HCT116 (cell line): ENCODE measurements at regions not wholly inside any gene's neighbourhood (a gene's known extent, or its start where the extent isn't known, plus 50 kb on each side); places are given as distances from the start of the nearest gene placed in this dataset.

Experiments
- CTCF ChIP-seq, 3 experiments: fragments of 200-600 bp in 1 of 3; sonication (generic) in 1 of 3; IDR thresholded peaks in 2 of 3; conservative IDR thresholded peaks in 1 of 3; 2 replicates each; pipeline ENCODE4 v1.5.1; 2012 to 2017; ENCODE audit warnings: low read depth in 2 of 3, low read length in 2 of 3, antibody characterized with exemption in 1 of 3, borderline replicate concordance in 1 of 3, control low read depth in 1 of 3, mild to moderate bottlenecking in 1 of 3, mixed read lengths in 1 of 3, mixed run types in 1 of 3, moderate library complexity in 1 of 3; ENCODE audit not compliant: insufficient read depth in 1 of 3
- POLR2AphosphoS5 ChIP-seq: IDR thresholded peaks from 2 replicates; pipeline ENCODE4 v1.6.1; 2011; ENCODE audit warnings: mild to moderate bottlenecking, low read depth, low read length, moderate library complexity
- SIN3A ChIP-seq: IDR thresholded peaks from 2 replicates; pipeline ENCODE4 v1.6.1; 2012; ENCODE audit warnings: low read depth

DNA sequence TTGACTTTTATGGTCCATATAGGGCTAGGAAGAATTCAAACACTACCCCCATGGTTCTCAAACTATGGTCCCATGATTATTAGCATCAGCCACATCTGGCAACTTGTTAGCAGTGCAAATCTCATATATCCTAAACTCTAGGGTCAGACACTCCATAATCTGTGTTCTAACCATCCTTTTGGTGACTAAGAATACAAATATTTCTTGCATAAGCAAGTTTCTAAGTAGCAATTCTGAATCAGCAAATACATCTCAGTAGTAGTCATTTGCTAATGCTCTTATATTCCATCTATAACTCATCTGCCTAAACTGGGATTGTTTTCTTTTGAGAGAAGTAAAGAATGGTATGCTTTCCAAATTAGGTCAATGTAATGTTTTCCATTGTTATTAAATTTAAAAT lies 447.3 kb downstream of the TMX3 start:
- TF ChIP-seq SIN3A (no peak), POLR2AphosphoS5 (no peak), CTCF (IDR thresholded peaks at IDR 0.05 in 2 of 3, conservative IDR thresholded peaks at IDR 0.05 in 1 of 3; ENCODE audit: borderline replicate concordance in 1 of 3, insufficient read depth in 1 of 3, low read depth in 2 of 3, low read length in 2 of 3) (no peak)
